MM.1S (cell line): ENCODE measurements at regions not wholly inside any gene's neighbourhood (a gene's known extent, or its start where the extent isn't known, plus 50 kb on each side); places are given as distances from the start of the nearest gene placed in this dataset.

Experiments
- CTCF ChIP-seq: fragments of 300-600 bp; sonication (generic); IDR thresholded peaks from 2 replicates; pipeline ENCODE4 v1.5.1; 2016; ENCODE audit warnings: antibody characterized with exemption, low read length, mixed read lengths
- EZH2 ChIP-seq: fragments of 300-600 bp; sonication (generic); optimal IDR thresholded peaks from 2 replicates; pipeline ENCODE3; 2017; ENCODE audit warnings: low read depth, mild to moderate bottlenecking, antibody characterized with exemption, low read length, mixed read lengths
- EZH2phosphoT487 ChIP-seq: fragments of 300-600 bp; sonication (generic); IDR thresholded peaks from 2 replicates; pipeline ENCODE4 v1.6.1; 2018; ENCODE audit warnings: antibody characterized with exemption, low read length

GRCh38 chr7:85608804-85609203, 421.9 kb upstream of the SEMA3D start:
- TF ChIP-seq CTCF = no peak
- no peak for TF ChIP-seq EZH2
- TF ChIP-seq EZH2phosphoT487 = no peak
